ENCODE measurements at regions not wholly inside any gene's neighbourhood (a gene's known extent, or its start where the extent isn't known, plus 50 kb on each side); places are given as distances from the start of the nearest gene placed in this dataset.

DNA sequence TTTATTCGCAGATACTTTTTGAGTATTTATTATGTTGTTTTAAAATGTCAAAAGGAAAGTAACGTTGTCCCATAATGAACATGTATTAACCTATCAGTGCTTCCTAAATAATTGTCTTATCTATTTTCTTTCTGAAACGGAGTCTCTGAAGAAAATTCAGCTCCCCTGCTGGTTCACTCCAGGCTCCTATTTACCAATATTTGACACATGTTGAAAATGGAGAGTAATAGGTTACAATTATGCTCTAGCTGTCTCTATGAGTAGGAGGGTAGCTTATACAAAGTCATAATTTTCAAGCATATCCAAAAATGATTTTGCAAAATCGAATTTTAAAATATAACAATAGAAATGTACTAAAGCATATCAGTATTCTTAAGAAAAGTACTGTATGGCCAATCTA is 844.1 kb downstream of the CDH18 start:
- TF ChIP-seq, protein P1, sequence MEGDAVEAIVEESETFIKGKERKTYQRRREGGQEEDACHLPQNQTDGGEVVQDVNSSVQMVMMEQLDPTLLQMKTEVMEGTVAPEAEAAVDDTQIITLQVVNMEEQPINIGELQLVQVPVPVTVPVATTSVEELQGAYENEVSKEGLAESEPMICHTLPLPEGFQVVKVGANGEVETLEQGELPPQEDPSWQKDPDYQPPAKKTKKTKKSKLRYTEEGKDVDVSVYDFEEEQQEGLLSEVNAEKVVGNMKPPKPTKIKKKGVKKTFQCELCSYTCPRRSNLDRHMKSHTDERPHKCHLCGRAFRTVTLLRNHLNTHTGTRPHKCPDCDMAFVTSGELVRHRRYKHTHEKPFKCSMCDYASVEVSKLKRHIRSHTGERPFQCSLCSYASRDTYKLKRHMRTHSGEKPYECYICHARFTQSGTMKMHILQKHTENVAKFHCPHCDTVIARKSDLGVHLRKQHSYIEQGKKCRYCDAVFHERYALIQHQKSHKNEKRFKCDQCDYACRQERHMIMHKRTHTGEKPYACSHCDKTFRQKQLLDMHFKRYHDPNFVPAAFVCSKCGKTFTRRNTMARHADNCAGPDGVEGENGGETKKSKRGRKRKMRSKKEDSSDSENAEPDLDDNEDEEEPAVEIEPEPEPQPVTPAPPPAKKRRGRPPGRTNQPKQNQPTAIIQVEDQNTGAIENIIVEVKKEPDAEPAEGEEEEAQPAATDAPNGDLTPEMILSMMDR (IDR thresholded peaks at IDR 0.05) = no peak
- no peak for TF ChIP-seq POLR2A (IDR thresholded peaks at IDR 0.05)

Measured in uterus (tissue), 2 donors.